ENCODE measurements at regions not wholly inside any gene's neighbourhood (a gene's known extent, or its start where the extent isn't known, plus 50 kb on each side); places are given as distances from the start of the nearest gene placed in this dataset.

DNA sequence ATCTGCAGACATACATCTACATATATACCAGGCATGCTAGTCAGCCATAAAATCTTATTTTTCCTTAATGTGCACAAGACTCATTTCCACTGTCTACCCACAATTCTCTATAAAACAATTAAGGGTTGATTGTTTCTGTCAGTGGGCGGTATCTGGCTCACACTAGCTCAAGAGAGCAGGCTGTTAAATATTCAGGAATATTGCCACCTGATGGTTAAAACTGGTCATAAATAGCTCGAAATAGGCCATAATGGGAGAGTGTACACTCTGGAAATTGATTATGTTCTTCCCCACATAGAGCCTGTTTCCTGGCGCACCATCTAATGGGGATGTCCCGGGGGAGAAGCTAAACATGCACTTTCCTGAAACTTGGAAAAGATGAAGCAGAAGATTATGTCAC, 620.6 kb upstream of the ANKRD30A start:
- DNase-seq (ENCODE audit: low read depth in 2 of 3, low spot score in 1 of 3) = no peak

DNA sequence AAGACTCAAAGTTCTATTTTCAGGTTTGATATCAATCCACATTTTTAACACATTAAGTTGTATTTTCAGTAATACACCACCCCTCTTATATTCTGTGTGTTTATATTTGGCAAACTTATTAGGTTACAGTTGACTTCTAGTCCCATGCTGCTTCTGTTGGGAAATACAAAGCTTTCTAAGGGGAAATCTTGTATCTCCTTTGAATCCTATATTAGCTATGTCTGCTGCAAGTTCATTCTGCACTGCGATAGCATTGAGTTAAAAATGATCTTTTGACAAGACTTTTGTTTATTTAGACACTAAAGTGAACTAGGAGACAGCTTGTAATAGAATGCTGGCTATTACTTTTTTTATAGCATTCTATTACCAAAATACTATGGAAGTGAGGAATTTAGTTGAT, 625.1 kb upstream of the ANKRD30A start:
- DNase-seq (ENCODE audit: low read depth in 2 of 3, low spot score in 1 of 3) = no peak

DNA sequence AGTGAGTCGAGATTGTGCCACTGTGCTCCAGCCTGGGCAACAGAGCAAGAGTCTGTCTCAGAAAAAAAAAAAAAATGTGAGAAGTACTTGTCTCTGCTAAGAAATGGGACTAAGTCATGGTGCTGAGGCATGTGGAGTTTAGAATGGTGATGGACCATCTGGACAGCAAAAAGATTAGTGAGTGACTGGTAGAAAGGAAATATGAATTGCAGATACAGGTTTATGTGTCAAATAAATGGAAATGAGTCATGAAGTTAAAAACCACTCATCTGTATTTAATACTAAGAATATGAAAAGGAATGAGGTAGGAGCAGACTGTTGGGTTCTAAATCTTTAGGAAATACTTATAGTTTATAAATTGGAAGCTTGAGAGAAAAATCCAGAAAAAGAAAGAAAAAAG, 625.7 kb upstream of the ANKRD30A start:
- DNase-seq (ENCODE audit: low read depth in 2 of 3, low spot score in 1 of 3) = no peak

DNA sequence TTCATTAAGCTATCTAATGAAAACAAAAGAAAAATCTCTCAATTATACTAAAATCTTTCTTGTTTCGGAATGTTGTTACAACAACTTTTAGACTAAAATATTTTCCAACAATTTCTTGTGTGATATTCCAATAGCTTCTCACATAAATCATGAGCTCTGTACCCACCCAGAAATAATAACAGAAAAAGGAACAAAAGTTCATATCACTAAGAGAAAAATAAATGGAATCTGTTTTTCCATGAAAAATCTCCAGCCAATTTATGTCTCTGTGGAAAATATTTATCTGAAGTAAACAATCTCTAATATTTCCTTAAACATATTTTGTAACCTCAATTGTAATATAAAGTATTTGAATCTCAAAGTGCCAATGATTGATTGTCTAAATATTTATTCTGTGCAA, 628.6 kb upstream of the ANKRD30A start:
- DNase-seq (ENCODE audit: low read depth in 2 of 3, low spot score in 1 of 3) = no peak

DNA sequence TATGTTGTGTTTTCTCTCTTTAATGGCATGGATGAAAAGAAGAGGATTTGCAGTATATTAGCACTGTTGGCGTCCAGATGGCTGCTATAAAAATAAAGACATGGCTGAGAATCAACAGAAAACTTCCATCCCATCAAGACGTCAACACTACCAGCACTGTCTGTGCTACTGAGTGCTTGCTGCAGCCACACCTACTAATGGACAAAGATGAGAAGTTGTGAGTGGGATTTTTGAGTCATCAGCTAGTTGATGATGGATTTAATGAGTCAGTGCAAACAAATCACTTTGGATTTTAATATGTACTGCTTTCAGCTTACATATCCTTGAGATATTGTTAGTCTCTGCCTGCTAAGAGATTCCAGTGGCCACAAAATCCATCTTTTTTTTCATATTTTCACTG, 631.0 kb upstream of the ANKRD30A start:
- no peak for DNase-seq (ENCODE audit: low read depth in 2 of 3, low spot score in 1 of 3)

DNA sequence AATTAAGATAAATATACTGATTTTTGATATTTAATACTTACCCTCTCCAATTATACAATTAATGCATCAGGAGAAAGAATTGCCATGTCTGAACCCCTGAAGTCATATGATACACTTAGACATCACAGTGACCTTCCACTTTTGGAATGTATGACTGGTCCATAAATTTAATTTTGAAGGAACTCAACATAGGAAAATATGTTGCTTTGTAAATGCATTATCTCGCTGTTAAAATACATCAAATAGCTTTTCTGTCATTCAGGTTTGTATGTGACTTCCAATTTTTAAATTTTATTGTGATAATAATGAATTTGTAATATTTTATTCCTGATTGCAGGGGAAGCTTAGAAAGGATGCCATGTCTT, 631.9 kb upstream of the ANKRD30A start:
- no peak for DNase-seq (ENCODE audit: low read depth in 2 of 3, low spot score in 1 of 3)

DNA sequence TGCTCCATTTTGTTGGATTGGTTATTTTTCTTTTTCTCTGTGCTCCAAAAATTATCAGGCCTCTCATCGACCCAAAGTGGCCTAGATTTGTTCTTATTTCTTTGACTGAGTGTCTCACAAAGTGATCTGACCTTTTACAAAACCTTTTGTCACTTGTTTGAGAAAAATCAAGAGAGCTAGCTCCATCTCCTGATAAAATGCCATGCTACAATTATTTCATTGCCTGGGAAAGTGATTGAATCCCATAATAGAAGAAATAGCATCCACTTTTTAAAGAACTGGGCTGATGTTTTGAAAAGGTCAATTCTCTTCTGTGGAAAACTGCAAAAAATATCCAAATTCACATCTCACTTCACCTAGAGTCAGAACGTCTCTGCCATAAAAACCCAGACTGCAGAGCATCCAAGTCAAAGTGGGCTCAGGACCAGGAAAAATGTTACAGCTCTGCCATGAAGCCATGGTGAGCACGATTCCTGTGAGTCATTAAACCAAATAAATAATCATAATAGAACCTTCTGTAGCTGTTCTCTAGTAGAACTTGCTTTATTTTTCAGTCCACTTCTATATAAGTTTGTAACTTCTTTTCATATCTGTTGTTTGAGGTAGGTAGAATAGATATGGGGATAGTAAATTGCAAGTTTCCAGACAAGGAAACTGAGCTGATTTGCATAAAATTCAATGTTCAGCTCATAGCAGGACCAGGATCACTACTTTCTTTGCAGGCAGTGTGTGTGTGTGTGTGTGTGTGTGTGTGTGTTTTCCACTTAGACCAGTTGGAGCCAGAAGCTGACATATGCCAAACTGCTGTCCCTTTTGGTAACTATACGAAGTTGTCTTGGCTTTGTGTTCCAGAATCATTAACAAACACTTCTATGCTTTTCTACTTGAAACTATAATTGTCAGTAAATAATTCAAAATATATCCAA, 632.5 kb upstream of the ANKRD30A start:
- DNase-seq (ENCODE audit: low read depth in 2 of 3, low spot score in 1 of 3) = no peak

DNA sequence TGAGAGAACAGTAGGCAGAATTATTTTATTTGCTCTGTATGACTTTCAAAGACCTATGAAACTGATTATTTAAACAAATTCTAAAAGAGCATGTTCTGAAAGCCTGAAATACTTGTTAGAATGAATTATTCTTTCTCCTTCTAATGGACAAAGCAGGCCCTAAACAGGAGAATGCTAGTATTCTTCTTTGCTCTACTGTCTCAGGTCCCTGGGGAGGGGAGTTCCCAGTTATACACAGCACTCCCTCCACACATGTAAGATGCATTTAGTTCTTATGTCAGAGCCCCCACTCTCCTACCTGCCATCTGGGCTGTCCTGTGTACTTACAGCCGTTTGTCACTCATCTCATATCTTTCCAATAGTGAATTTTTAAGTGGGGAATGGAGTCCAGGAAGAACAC, 633.5 kb upstream of the ANKRD30A start:
- no peak for DNase-seq (ENCODE audit: low read depth in 2 of 3, low spot score in 1 of 3)

DNA sequence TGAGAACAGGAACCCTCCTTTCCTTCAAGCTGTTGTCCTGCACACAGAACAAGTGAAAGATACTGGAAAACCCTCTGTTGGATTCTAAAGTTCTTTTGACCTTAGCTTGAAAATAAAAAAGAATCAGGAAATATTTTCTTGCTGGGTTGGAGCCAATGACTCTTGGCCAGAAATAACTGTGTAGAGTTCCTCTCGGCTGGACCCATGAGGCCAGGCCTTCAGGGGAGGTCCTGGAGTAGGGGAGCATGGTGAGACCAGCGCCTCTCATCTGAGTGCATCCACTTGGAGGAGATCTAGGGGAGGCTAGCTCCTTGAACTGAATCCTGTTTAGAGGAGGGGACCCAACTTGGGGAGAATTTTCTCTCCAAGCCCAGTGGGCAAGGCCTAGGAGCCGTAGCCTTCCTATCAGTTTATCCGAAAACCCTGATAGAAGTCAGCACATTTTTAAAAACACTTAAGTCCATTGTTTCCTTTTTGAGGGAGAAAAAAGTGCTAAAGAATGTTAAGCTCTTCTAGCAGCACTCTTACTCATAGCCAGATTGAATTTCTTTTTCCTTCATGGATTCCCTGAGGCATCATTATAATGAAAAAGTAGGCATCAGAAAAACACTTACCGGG, 635.7 kb upstream of the ANKRD30A start:
- no peak for DNase-seq (ENCODE audit: low read depth in 2 of 3, low spot score in 1 of 3)

DNA sequence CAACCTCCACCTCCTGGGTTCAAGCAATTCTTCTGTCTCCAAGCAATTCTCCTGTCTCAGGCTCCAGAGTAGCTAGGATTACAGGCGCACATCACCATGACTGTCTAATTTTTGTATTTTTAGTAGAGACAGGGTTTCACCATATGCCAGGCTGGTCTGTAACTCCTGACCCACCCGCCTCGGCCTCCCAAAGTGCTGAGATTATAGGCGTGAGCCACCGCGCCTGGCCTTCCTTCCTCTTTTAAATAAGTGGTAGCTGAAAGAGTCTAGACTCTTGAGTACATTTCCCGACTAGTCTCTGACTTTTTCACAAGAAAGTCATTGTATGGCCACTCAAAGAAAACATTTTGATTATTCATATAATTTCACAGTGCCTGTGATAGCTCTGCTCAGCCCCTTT, 636.2 kb upstream of the ANKRD30A start:
- no peak for DNase-seq (ENCODE audit: low read depth in 2 of 3, low spot score in 1 of 3)

DNA sequence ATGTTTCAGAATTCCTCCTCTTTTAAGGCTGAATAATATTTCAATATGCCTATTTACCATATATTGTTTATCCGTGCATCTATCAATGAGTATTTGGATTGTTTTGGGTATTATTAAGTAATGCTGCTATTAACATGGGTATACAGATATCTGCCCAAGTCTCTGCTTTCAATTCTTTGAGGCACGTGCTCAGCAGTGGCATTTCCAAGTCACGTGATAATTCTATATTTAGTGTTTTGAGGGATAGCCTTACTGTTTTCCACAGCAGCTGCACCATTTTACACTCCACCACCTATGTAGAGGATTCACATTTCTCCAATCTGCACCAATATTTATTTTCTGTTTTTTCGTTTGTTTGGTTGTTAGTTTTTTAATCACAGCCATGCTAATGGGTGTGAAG, 636.8 kb upstream of the ANKRD30A start:
- DNase-seq (ENCODE audit: low read depth in 2 of 3, low spot score in 1 of 3) = no peak

DNA sequence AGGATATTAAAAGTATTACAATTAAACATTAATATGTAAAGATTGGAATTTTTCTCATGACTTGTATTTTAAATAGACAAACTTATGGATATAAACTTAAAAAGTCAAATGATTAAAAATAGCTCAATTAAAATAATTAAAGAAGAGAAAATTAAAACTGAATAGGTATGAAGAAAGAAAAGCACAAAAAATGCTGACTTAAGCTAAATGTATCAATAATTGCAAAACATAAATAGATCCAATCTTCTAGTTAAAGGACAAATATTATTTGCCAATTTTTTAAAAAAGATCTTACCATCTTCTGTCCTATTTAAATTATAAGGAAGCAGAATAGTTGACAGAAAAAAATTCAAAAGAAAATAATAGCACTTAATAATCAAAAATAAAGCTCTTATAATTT, 646.3 kb upstream of the ANKRD30A start:
- DNase-seq (ENCODE audit: low read depth in 2 of 3, low spot score in 1 of 3) = no peak

DNA sequence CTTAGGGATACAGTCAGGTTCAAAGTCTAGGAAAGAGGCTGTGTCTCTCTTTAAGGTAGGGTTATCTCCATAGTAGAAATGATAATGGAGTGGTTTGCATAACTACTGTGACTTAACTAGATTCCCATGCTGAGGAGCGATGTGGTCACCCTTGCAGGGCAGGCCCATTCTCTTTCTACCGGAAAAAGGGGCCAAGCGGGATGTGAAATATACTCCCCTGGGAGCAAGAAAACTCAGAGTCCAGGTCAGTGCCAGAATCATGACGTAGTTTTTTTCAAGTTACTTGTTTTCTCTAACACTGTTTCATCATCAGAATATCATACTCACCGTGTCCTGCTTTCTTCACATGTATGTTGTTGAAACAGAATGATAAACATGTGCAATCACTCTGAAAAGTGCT, 649.0 kb upstream of the ANKRD30A start:
- DNase-seq (ENCODE audit: low read depth in 2 of 3, low spot score in 1 of 3) = no peak

DNA sequence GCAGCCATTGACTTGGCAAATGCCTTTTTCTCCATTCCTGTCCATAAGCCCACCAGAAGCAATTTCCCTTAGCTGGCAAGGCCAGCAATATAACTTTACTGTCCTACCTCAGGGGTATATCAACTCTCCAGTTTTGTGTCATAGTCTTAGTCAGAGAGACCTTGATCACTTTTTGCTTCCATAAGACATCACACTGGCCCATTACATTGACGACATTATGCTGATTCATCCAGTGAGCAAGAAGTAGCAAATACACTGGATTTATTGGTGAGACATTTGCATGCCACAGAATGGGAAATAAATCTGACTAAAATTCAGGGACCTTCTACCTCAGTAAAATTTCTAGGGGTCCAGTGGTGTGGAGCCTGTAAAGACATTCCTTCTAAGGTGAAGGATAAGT, 649.7 kb upstream of the ANKRD30A start:
- no peak for DNase-seq (ENCODE audit: low read depth in 2 of 3, low spot score in 1 of 3)

DNA sequence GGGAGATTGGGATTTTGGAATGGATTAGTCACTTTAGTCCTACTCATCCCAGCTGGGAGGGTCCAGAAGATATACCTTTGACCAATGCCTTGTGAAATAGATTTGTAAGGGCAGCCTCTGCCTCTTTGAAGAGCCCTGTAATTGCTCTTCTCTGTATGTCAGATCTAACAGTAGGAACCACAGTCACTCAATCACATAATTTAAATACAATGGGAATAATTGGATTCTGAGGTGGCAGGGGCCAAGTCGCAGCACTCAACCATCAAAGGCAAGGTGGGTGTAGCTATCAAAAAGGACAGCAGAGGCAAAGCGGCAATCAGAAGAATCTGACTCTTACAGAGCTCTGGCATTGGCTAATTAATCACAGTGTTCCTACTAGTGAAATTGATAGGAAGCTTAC, 650.9 kb upstream of the ANKRD30A start:
- DNase-seq (ENCODE audit: low read depth in 2 of 3, low spot score in 1 of 3) = no peak

DNA sequence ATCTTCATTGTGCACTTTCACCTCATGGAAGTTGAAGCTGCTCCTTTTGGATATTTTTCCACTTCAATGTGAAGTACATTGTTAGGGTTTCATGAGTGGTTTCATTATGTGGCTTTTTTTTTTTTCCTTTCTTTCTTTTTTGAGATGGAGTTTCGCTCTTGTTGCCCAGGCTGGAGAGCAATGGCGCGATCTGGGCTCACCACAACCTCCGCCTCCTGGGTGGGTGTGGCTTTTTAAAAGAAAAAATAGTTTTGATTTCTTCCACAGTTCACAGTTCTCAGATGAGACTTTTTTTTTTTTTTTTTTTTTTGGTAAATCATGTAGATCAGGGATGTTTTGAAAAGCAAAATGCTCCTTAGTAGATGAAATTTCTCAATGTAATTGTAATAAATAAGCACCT, 652.3 kb upstream of the ANKRD30A start:
- DNase-seq (ENCODE audit: low read depth in 2 of 3, low spot score in 1 of 3) = no peak

DNA sequence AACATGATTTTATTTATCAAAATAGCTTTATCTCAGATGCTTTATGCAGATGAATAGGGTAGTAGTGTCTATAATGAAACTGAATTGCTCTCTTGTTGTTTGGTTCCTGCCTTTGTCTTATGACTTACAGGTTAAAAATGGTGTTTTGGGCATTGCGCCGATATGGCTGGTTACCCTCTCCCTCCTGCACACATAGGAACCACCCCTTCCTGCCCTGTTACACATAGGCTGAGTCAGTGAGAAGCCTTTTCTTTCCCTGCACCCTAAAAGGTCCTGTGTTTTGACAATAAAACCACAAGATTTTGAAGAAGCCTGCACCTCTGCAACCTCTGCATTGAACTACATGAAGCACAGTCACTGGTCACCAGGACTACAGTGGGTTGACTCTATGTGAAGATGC, 655.8 kb upstream of the ANKRD30A start:
- no peak for DNase-seq (ENCODE audit: low read depth in 2 of 3, low spot score in 1 of 3)

DNA sequence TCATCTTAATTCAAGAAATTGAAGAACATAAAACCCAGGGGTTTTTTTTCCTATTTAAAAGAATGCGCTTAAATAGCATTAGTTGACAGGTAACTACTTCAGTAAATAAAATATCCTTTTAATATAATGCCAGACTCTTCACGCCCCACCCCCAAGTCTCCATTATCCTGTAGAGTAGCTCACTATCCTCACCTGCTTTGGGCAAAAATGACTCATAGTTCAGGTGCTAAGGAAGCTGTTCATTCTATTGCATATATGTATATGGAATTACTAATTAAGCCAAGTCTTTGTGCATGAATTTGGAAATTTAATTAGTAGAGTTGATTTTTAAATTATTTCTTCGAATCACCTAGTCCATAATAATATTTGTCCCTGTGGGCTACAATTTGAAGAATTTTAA, 656.8 kb upstream of the ANKRD30A start:
- DNase-seq (ENCODE audit: low read depth in 2 of 3, low spot score in 1 of 3) = no peak

DNA sequence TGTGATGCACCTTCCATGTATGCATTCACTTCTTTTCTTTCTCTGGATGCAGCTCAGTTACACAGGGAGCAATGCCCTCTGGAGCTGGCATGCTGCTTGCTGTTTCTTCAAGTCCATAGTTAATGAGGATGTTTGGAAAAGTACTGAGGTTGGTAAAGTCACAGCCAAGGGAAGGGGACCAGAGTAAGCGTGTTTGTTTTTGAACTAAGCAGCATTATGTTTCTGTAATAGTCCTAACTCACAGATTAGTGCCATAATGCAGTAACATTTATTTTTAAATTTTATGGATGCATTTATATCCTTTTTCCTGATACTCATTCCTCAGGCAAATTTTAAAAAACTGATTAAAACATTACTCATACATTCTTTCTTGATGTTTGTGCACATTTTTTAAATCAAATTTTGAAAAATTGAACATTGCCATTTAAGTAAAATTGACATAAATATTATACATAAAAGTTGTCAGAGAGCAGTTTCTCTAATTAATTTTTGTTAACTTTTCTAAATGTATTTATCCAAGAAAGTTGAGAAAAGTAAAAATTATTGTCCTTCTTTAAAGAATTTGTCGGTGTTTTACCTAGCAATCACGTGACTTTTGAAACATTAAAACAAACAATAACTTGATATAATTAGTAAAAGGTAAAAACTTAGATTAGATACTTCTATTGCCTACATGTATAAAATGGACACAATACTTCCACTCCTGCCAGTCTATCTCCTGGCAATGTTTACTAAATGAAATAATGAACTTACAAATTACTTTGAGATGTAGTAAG, 659.6 kb upstream of the ANKRD30A start:
- no peak for DNase-seq (ENCODE audit: low read depth in 2 of 3, low spot score in 1 of 3)

DNA sequence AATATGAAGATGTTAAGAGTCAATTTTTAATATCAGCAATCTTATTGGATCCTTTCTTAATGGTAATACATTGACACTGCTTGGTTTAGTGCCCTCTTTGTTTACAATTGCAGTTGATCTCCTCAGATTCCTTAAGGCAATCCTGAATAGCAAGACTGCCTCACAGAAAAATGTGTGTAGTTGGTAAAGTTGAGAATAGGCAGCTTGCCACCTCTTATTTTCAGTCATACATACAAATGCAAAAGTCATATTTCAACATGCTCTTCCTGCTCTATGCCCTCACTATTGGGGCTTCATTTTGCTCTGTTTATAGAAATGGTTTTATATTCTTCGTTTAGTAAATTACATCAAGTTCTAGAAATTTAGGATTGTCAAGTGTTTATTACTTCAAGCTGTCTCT, 661.1 kb upstream of the ANKRD30A start:
- no peak for DNase-seq (ENCODE audit: low read depth in 2 of 3, low spot score in 1 of 3)

DNA sequence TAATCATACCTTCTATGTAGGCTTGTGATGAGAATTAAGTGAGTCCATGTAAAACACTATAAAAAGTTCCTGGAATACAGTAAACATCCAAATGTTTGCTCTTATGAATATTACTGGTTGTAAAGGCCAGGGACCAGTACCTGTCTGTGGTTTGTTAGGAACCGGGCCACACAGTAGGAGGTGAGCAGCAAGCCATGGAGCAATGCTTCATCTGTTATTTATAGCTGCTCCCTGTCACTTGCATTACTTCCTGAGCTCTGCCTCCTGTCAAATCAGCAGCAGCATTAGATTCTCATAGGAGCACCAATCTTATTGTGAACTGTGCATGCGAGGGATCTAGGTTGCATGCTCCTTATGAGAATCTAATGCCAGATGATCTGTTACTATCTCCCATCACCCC, 662.0 kb upstream of the ANKRD30A start:
- no peak for DNase-seq (ENCODE audit: low read depth in 2 of 3, low spot score in 1 of 3)

DNA sequence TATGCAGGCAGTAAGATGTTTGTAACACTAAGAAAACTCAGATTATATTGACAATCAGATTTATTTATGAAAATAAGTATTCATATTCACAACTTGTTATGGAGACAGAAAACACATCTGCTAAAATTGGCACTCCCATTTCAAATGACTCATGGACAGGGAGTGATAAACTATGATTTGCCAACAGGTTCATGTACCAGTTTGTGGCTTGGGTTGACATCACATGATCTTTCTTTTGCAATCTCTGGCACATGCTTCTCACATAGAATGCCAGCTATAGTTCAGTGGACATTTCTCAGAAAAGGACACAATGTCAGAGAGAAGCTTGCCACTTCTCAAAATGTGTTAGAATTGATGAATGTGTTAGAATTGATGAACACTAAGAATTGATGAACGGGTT, 663.2 kb upstream of the ANKRD30A start:
- no peak for DNase-seq (ENCODE audit: low read depth in 2 of 3, low spot score in 1 of 3)
